GM18858 (cell line): ENCODE measurements at regions not wholly inside any gene's neighbourhood (a gene's known extent, or its start where the extent isn't known, plus 50 kb on each side); places are given as distances from the start of the nearest gene placed in this dataset.

ENCODE experiments used
- ATAC-seq: cut with Tn5 transposase; IDR thresholded peaks from one replicate; pipeline ENCODE4 v1.9.1; 2021; ENCODE audit not compliant: unreplicated experiment

GRCh38 chr20:54272901-54273488 is 65.1 kb downstream of the PFDN4 start:
- ATAC-seq = no peak

GRCh38 chr20:54275359-54276111 is 67.6 kb downstream of the PFDN4 start:
- no peak for ATAC-seq

- no peak for ATAC-seq
Measured at GRCh38 chr20:54276577-54277169, 68.8 kb downstream of the PFDN4 start.

DNA sequence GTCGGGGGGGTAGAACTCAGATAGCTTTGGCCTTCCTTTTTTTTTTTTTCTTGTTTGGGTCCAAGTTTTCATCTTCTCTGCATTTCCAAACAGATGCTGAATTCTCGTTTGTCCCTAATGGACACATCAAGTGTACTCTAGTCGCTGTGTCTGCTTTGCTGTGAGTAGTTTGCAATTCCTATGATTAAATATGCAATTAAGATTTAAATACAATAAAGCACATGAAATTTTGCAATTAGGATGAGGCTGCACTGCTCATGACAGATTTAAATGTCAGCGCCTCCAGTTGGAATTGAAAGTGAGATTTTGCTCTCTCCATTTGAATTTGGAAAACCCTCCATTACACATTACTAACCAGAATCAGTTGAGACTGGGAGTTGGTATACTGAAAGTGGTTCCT is 70.4 kb downstream of the PFDN4 start:
- ATAC-seq = no peak

DNA sequence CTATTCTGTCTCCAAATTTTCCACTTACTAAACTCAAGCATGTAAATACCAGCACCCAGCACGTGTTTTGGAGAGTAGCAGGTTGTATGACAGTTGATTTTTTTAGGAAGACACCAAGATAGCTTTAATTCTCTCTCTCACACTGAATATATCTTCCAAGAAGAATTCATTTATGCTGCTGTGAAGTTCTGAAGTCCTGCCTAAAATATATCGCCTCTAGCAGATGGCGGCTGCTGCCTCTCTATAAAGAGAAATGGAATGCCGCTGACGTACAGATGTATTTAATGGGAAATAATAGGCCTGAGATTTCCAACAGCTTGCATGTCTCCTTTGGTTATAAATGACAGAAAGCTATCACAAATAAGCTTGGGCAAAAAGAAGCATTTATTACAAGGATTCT is 74.7 kb downstream of the PFDN4 start:
- ATAC-seq = no peak

DNA sequence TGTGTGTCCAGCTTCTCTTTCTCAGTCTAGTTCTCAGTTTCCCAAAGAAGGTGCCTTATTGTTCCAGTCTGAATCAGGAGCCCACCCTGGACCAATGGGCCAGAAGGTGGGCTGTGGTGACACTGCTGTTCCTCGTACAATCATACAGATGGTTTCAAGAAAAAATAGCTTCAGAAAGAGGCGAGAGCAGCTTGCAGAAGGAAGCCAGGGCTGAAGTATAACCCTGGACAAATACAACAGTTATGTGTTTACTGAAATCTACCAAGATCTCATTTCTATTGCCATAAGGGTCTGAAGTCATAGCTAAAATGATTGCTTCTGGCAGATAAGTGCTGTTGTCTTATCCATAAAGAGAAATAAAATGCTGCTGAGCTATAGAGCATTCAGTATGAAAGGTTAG is 75.4 kb downstream of the PFDN4 start:
- ATAC-seq = no peak

GRCh38 chr20:54284928-54285704 is 77.2 kb downstream of the PFDN4 start:
- ATAC-seq = no peak

GRCh38 chr20:54290636-54291035 is 82.7 kb downstream of the PFDN4 start:
- no peak for ATAC-seq

DNA sequence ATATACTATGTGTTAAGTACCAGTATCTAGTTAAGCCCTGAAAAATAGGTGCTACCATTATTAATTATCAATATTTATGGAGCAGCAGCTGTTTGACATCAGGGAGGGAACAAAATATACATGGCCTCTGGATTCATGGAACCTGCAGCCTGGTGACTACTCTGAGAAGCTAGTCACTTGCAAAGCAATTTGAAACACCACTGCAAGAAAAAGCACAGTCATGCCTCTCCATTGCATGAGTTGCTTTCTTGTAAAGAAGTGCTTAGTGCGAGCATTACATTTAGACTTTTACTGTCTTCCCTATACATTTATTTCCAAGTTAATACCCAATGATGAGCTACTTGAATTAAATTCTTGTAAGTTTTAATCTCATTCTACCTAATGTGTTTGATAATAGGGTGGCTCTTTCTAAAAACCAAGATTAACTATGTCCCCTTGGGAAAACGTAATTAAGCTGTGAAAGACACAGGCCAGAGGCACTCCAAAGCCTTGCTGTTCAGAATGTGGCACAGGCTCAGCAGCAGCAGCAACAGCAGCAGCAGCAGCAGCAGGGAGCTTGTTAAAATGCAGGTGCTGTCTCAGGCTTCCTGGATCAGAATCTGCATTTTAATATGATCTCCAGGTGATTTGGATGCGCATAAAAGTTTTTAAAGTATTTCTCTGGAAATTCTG is 83.6 kb downstream of the PFDN4 start:
- ATAC-seq = no peak

DNA sequence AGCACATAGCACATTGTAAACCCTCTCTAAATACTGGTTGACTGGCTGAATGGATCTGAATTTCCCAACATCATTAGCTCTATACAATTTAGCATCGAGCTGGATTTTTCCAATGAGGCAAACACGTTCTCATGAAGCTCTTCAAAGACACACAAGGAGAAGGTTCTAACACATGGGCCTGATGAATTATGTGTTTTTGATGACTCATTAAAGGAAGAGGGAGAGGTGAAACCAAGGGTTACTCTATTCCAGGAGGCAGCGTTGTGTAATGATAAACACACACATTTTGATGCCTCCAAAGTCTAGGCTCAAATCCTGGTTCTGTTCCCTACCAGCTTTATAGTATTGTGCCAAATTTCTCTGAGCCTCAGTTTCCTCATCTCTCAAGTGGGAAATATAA is 84.3 kb downstream of the PFDN4 start:
- ATAC-seq = no peak

- ATAC-seq = no peak
Measured at GRCh38 chr20:54293526-54293925, 85.6 kb downstream of the PFDN4 start.

DNA sequence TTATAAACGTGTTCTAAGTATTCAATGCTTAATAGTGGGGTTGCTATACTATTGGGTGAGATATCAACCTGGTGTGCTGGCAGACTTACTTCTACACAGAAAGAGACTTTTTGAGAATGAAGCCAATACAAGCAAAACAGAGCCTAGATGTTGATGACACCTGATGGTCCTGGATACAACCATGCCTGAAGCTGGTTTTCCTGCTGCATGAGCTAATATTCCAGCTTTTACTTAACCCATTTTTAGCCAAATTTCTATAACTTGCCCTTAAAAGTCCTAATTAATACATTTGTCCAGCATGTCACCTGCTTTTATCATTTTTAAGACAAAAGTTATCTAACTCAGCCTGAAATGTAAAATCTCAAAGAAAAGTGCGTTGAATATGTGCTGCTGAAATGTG is 86.2 kb downstream of the PFDN4 start:
- ATAC-seq = no peak

DNA sequence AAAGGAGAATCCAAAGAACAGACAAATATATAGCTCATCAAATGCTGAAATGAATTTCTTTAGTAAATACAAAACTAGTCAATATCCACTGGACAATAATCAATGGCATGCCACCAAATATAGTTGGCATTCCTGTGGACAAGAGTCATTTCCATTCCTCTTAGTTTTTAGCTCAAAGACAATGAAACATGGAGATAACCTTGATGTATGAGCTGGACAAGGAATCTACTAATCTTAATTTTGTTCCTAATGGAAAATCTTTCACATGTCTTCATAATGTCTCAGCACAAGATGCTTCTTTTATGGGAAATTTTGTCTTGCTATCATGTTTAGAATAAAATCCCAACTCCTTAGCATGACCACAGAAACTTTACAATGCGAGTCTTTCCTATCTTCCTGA is 87.8 kb downstream of the PFDN4 start:
- ATAC-seq = no peak

GRCh38 chr20:54305421-54305820 is 97.5 kb downstream of the PFDN4 start:
- ATAC-seq = no peak

DNA sequence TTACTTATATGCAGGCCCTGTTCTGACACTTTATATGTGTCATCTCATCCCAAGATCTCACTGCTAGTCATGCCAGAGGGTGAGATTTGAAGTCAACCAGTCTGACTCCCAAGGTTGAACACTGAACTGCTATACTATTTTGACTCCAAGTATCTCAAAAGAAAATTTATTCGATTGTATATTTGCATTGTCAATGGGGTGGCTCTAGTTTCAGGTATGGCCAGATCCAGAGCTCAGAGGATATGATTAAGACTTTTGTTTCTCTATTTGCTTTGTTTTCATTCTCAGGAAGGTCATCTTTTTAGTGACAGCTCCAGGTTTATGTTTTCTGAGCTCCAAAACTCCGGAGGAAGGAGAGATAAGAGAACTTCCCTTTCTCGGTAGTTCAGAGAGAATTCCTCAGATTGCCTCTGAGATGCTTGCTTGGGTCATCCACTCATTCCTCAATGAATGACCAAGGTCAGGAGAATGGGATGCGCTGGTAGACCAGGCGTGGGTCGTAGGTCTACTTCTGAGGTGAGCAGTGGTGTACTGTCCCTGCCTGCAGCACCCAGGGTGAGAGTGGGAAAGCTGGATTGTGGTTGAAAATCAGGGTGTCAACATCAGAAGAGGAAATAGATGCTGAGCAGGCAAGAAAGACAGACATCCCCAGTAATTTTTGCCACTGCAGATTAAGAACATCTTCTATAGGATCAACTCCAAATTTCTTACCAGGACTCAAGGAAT is 99.3 kb downstream of the PFDN4 start:
- no peak for ATAC-seq

DNA sequence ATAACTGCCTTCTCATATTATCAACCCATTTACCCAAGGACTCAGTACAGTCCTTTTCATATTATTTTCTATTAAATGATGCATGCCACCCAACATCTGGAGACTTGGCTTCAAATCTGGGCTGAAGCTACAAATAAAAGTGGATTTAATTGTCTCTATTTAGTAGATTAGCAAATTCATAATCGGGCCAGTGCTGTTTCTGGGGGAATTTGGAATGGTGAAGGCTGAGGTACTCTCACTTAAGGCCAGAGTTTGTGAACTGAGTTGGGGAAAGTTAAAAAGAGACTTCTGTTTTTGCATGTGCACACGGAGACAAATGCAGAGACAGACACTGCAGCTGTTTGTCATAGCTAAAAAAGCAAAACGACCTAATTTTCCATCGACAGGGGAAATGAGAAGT is 100.9 kb downstream of the PFDN4 start:
- ATAC-seq = no peak

DNA sequence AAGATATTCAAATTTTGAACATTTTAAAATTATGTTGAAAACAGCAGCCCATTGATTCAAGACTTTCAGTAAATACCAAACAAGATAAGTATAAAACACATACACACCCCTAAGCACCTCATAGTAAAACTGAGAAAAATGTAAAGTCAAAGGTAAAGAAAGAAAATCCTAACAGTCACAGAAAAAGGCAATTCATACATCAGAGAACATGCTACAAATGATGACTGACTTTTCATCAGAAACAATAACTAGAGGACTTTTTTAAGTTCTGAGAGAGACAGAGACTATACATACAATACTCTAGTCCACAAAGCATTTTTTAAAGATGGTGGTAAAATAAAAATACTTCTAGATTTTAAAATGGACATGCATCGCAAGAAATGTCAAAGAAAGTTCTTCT is 111.0 kb downstream of the PFDN4 start:
- ATAC-seq = no peak

- no peak for ATAC-seq
Measured at GRCh38 chr20:54320148-54320607, 112.3 kb downstream of the PFDN4 start.

- no peak for ATAC-seq
Measured at GRCh38 chr20:54321352-54322087, 113.6 kb downstream of the PFDN4 start.

- ATAC-seq = no peak
Measured at GRCh38 chr20:54323227-54323734, 115.4 kb downstream of the PFDN4 start.
